ENCODE measurements at regions not wholly inside any gene's neighbourhood (a gene's known extent, or its start where the extent isn't known, plus 50 kb on each side); places are given as distances from the start of the nearest gene placed in this dataset.

DNA sequence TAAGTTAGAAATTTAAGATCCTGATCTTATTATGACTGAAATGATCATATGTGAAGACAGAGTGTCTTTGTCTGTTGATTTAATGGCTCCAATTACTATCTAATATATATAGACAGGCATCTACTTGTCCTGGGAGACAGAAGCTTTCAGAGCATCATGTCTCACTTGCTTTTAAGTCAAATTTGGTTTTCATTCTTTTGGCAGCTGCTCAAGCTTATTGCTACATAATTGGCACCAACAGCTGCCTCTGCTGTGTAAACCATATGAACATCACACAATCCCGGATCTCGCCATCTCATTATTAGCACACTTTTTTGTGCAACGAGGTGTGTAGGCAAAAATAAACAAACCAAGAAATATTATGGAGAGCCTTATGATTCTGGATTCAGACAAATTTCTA is 1717.9 kb downstream of the EFNA5 start:
- no peak overlapping the region for H3K4me3 ChIP-seq (ENCODE audit: low read depth, low read length)
- in situ Hi-C loops (cut with HindIII; ENCODE audit: low sequenced_read_pairs) = no loop called here
- DNase-seq (ENCODE audit: low read depth, low spot score) = no peak
- TF ChIP-seq CTCF (IDR thresholded peaks at IDR 0.05; ENCODE audit: low read depth, low read length) = no peak

- no peak for TF ChIP-seq CTCF (IDR thresholded peaks at IDR 0.05; ENCODE audit: low read depth, low read length)
- DNase-seq (ENCODE audit: low read depth, low spot score) = no peak
- no peak overlapping the region for H3K4me3 ChIP-seq (ENCODE audit: low read depth, low read length)
- in situ Hi-C loops (cut with HindIII; ENCODE audit: low sequenced_read_pairs) = no loop called here
Observed at GRCh38 chr5:105947461-105947860, 1723.3 kb downstream of the EFNA5 start.

DNA sequence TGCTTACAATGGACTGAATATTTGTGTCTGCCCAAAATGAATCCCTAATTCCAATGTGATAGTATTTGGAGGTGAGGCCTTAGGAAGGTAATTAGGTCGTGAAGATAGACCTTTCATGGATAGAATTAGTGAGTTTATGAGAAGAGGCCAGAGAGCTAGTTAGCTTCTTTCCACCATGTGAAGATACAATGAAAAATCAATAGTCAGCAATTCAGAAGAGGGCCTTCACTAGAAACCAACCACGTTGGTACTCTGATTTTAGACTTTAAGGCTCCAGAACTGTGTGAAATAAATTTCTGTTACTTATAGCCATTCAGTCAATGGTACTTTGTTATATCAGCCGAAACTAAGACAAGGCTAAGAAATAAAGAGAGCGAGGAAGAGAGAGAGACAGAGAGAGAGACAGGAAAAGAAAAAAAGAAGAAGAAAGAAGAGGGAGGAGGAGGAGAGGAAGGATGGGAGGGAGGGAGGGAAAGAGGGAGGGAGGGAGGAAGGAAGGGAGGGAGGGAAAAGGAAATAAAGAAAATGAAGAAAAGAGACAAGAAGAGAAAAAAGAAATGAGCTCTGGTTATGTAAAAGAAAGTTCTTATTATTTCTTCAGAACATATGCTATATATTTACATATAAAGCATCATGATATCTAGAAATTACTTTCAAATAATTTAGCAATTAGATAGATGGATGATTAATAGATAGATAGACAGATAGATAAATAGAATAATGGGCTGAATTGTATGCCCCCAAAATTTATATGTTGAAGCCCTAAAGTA is 1725.3 kb downstream of the EFNA5 start:
- in situ Hi-C loops (cut with HindIII; ENCODE audit: low sequenced_read_pairs) = no loop called here
- no peak for DNase-seq (ENCODE audit: low read depth, low spot score)
- no peak for TF ChIP-seq CTCF (IDR thresholded peaks at IDR 0.05; ENCODE audit: low read depth, low read length)
- no peak overlapping the region for H3K4me3 ChIP-seq (ENCODE audit: low read depth, low read length)

DNA sequence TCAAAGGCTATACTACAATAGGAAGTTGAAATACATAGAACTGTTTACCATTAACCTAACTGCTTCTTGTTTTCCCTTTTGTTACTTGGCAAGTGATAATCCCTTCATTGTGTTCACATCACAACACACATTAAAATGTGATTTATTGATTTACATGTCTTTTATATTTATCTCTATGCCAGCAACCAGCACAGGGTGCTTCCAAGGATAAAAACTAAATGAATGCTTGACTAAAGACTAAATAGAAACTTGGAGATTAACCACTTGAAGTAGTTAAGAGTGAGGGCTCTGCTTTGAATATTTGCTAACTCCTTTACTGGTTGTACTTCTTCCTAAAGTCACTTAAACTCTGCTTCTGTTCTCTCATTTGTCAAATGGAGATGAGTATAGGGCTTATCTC is 1730.6 kb downstream of the EFNA5 start:
- no peak for TF ChIP-seq CTCF (IDR thresholded peaks at IDR 0.05; ENCODE audit: low read depth, low read length)
- H3K4me3 ChIP-seq (ENCODE audit: low read depth, low read length) = no peak overlapping the region
- no peak for DNase-seq (ENCODE audit: low read depth, low spot score)
- in situ Hi-C loops (cut with HindIII; ENCODE audit: low sequenced_read_pairs) = no loop called here

GRCh38 chr5:105934171-105934570 is 1736.6 kb downstream of the EFNA5 start:
- H3K4me3 ChIP-seq (ENCODE audit: low read depth, low read length) = no peak overlapping the region
- TF ChIP-seq CTCF (IDR thresholded peaks at IDR 0.05; ENCODE audit: low read depth, low read length) = no peak
- in situ Hi-C loops (cut with HindIII; ENCODE audit: low sequenced_read_pairs) = no loop called here
- DNase-seq (ENCODE audit: low read depth, low spot score) = no peak

DNA sequence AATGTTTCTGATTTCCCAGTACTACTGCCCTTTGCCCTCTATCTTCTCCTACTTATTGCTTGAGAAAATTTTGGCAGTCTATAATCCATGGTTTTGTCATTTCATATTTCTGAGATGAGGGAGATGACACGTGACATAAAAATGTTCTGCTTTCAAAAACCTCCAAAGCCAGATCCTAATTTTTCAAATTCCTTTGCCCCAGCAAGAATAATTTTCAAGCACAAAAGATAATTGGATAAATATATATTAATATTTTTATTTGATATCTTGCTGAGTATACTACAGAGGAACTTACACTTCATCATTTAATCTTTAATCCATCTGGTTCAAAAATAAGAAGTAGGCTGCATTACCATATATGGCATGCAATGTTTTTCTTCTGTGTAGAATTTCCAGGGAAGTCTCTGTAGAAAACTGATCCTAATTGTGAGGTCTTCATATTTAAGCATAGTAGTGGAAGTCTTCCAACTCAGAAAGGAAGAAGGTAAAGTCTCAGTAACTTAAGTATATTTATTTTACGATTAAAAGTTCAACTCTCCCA is 1738.8 kb downstream of the EFNA5 start:
- no peak overlapping the region for H3K4me3 ChIP-seq (ENCODE audit: low read depth, low read length)
- peak; percentile 64 for DNase-seq (ENCODE audit: low read depth, low spot score)
- no peak for TF ChIP-seq CTCF (IDR thresholded peaks at IDR 0.05; ENCODE audit: low read depth, low read length)
- in situ Hi-C loops (cut with HindIII; ENCODE audit: low sequenced_read_pairs) = no loop called here
